Suprapubic skin (tissue), 4 donors: ENCODE measurements at regions not wholly inside any gene's neighbourhood (a gene's known extent, or its start where the extent isn't known, plus 50 kb on each side); places are given as distances from the start of the nearest gene placed in this dataset.

ENCODE experiments used
- DNase-seq, 2 donors: peaks; one replicate each; pipeline ENCODE4 v3.0.0-alpha.2; 2019; ENCODE audit warnings: low spot score in 2 of 2
- H3K27ac ChIP-seq: fragments of 200-600 bp; sonication (generic); one replicate; pipeline ENCODE4 v1.5.1; 2019
- H3K27me3 ChIP-seq: fragments of 200-600 bp; sonication (generic); one replicate; pipeline ENCODE4 v1.5.1; 2019
- H3K36me3 ChIP-seq: fragments of 200-600 bp; sonication (generic); one replicate; pipeline ENCODE4 v1.5.1; 2019
- H3K4me1 ChIP-seq: fragments of 200-600 bp; sonication (generic); one replicate; pipeline ENCODE4 v1.5.1; 2019
- H3K4me3 ChIP-seq: fragments of 200-600 bp; sonication (generic); one replicate; pipeline ENCODE4 v1.5.1; 2019; ENCODE audit warnings: mild to moderate bottlenecking
- H3K9me3 ChIP-seq: fragments of 200-600 bp; sonication (generic); one replicate; pipeline ENCODE4 v1.5.1; 2019
- EP300 ChIP-seq: sonication (generic); formaldehyde crosslinking; IDR thresholded peaks from one replicate; pipeline ENCODE4 v1.6.1; 2017; ENCODE audit warnings: antibody characterized with exemption
- POLR2A ChIP-seq, 2 donors: fragments of 450-650 bp; IDR thresholded peaks; one replicate each; pipeline ENCODE4 v1.6.1; 2017; ENCODE audit warnings: antibody characterized with exemption in 2 of 2, mild to moderate bottlenecking in 2 of 2, moderate library complexity in 2 of 2
- POLR2AphosphoS5 ChIP-seq, 3 donors: sonication (generic); formaldehyde crosslinking; IDR thresholded peaks; one replicate each; pipeline ENCODE4 v1.6.1; 2017; ENCODE audit warnings: antibody characterized with exemption in 3 of 3
- WGBS: methylation state at CpG from one replicate; pipeline ENCODE4 v1.1.5; 2018; 5-methylcytosine and 5-hydroxymethylcytosine counted together
- TF ChIP-seq, protein P1 (sequence below), 2 donors: fragments of 200-600 bp in 1 of 2; fragments of 450-650 bp in 1 of 2; sonication (generic) in 1 of 2; IDR thresholded peaks; one replicate each; pipeline ENCODE4 v1.5.1; 2016 to 2019; ENCODE audit warnings: antibody characterized with exemption in 2 of 2, mild to moderate bottlenecking in 1 of 2, moderate library complexity in 1 of 2

DNA sequence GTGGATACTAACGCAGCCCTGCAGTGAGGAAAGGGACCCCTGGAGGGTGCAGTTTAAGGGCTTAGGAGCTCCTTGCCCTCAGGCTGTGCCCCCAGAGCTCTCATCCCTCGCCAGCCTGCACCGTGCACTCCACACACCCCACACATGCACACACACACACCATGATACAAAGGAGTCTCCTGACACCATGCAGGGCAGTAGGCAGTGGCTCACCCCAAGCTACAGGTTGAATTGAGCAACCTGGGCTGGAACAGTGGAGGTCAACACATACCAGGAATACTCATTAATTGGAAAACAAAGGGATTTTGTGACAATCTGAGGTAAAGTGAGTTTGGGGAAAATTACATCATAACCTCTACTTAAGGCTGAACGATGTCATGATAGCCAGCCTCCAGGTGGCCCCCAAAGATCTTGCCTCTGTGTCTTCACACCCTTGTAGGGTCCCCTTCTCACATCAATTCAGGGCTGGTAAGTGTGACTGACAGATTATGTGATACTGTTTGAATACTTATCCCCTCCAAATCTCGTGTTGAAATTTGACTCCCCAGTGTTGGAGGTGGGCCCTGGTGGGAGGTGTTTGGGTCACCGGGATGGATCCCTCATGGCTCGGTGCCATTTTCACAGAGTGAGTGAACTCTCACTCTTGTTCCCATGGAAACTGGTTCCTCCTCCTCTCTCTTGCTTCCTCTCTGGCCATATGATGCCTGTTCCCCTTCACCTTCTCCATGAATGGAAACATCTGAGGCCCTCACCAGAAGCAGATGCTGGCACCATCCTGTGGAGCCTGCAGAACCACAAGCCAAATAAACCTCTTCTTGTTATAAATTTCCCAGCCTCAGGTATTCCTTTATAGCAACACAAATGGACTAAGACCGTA, 111.0 kb upstream of the RAB4A start:
- Histone ChIP-seq H3K4me3 (no peak overlapping the region), H3K27me3 (no peaks in the 10 kb centered on the region), H3K4me1 (peaks cover 3% of the 10 kb centered on the region), H3K27ac (no peak overlapping the region), H3K9me3 (no peaks in the 10 kb centered on the region), H3K36me3 (no peaks in the 10 kb centered on the region)
- TF ChIP-seq, protein P1, sequence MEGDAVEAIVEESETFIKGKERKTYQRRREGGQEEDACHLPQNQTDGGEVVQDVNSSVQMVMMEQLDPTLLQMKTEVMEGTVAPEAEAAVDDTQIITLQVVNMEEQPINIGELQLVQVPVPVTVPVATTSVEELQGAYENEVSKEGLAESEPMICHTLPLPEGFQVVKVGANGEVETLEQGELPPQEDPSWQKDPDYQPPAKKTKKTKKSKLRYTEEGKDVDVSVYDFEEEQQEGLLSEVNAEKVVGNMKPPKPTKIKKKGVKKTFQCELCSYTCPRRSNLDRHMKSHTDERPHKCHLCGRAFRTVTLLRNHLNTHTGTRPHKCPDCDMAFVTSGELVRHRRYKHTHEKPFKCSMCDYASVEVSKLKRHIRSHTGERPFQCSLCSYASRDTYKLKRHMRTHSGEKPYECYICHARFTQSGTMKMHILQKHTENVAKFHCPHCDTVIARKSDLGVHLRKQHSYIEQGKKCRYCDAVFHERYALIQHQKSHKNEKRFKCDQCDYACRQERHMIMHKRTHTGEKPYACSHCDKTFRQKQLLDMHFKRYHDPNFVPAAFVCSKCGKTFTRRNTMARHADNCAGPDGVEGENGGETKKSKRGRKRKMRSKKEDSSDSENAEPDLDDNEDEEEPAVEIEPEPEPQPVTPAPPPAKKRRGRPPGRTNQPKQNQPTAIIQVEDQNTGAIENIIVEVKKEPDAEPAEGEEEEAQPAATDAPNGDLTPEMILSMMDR (IDR thresholded peaks at IDR 0.05) = no peak
- no peak for TF ChIP-seq POLR2AphosphoS5 (IDR thresholded peaks at IDR 0.05)
- WGBS = 72% methylated on average over 8 of the region's 8 CpGs
- no peak for DNase-seq

- no peak for TF ChIP-seq POLR2A (IDR thresholded peaks at IDR 0.05)
- no peak for TF ChIP-seq POLR2AphosphoS5 (IDR thresholded peaks at IDR 0.05)
- TF ChIP-seq, protein P1 (IDR thresholded peaks at IDR 0.05) = no peak
- no peak for TF ChIP-seq EP300
- 46% methylated on average over 2 of the region's 2 CpGs for WGBS
- Histone ChIP-seq H3K4me3 (no peak overlapping the region), H3K9me3 (no peaks in the 10 kb centered on the region), H3K36me3 (no peaks in the 10 kb centered on the region), H3K27me3 (no peaks in the 10 kb centered on the region), H3K4me1 (peaks cover 7% of the 10 kb centered on the region), H3K27ac (no peak overlapping the region)
- DNase-seq = no peak
Observed at GRCh38 chr1:229161740-229162139, 109.2 kb upstream of the RAB4A start.

- no peak for DNase-seq
- 94% methylated on average over 11 of the region's 11 CpGs for WGBS
- Histone ChIP-seq H3K27ac (no peak overlapping the region), H3K4me3 (no peak overlapping the region), H3K27me3 (no peaks in the 10 kb centered on the region), H3K4me1 (peaks cover 7% of the 10 kb centered on the region), H3K36me3 (no peaks in the 10 kb centered on the region), H3K9me3 (no peaks in the 10 kb centered on the region)
- TF ChIP-seq POLR2A (IDR thresholded peaks at IDR 0.05) (no peak), EP300 (no peak), POLR2AphosphoS5 (IDR thresholded peaks at IDR 0.05) (no peak)
- TF ChIP-seq, protein P1 (IDR thresholded peaks at IDR 0.05) = no peak
Observed at GRCh38 chr1:229162825-229163515, 107.9 kb upstream of the RAB4A start.

- 82% methylated on average over 1 of the region's 1 CpG for WGBS
- H3K27ac ChIP-seq = no peak overlapping the region
Observed at GRCh38 chr1:229164348-229164747, 106.6 kb upstream of the RAB4A start.

More at GRCh38 chr1:229164348-229164747, 106.6 kb upstream of the RAB4A start:
- no peak for DNase-seq
- no peaks in the 10 kb centered on the region for H3K9me3 ChIP-seq
- peaks cover 7% of the 10 kb centered on the region for H3K4me1 ChIP-seq
- no peaks in the 10 kb centered on the region for H3K27me3 ChIP-seq
- no peaks in the 10 kb centered on the region for H3K36me3 ChIP-seq
- no peak overlapping the region for H3K4me3 ChIP-seq
- TF ChIP-seq POLR2AphosphoS5 (IDR thresholded peaks at IDR 0.05) = no peak
- TF ChIP-seq, protein P1 (IDR thresholded peaks at IDR 0.05) = no peak
- no peak for TF ChIP-seq POLR2A (IDR thresholded peaks at IDR 0.05)
